HG03439 (cell line): ENCODE measurements at regions not wholly inside any gene's neighbourhood (a gene's known extent, or its start where the extent isn't known, plus 50 kb on each side); places are given as distances from the start of the nearest gene placed in this dataset.
"Not testable (repeated sequence)": the region's sequence is repeated elsewhere in the genome, so short reads cannot be mapped to it uniquely, and the experiment has no call there.

Experiments used
- ATAC-seq: cut with Tn5 transposase; IDR thresholded peaks from one replicate; pipeline ENCODE4 v1.9.1; 2021; ENCODE audit warnings: mild to moderate bottlenecking, moderate library complexity; ENCODE audit not compliant: unreplicated experiment

DNA sequence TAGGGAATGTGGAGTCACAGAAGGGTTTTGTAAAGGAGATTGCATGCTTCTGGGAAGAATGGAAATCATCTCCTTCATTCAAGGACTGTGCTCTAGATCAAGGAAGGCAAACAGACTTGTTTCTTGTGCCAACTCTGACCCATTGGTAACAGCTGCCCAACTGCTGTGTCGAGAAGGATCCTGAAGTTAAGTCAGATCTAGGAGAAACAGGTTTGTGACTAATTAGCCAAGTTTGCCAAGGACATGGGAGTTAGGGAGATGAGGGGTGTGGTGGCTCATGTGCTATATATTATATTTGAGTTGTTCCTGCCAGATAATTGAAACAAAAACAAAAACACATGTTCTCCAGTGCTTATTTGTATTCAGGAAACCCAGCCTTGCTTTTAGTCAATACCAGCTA, 251.2 kb upstream of the USP24 start:
- ATAC-seq: no peak

DNA sequence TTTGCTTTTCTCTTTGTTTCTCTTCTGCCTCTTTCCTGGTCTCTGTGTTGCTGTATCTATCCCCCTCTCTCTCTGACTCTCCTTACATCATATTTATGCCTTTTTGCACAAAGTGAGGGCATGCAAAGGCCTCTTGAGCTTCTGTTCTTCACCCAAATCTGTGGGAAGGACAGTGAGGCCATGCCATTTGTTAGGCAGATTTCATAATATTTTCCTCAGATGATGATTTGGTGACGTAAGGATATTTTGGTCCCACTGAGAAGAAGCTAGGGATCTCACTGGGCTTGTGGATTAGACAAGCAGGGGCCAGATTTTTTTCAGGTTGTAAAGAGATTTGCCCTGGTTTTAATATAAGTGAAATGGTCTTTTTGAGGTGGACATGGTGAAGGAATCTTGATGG, 249.4 kb upstream of the USP24 start:
- ATAC-seq: no peak

DNA sequence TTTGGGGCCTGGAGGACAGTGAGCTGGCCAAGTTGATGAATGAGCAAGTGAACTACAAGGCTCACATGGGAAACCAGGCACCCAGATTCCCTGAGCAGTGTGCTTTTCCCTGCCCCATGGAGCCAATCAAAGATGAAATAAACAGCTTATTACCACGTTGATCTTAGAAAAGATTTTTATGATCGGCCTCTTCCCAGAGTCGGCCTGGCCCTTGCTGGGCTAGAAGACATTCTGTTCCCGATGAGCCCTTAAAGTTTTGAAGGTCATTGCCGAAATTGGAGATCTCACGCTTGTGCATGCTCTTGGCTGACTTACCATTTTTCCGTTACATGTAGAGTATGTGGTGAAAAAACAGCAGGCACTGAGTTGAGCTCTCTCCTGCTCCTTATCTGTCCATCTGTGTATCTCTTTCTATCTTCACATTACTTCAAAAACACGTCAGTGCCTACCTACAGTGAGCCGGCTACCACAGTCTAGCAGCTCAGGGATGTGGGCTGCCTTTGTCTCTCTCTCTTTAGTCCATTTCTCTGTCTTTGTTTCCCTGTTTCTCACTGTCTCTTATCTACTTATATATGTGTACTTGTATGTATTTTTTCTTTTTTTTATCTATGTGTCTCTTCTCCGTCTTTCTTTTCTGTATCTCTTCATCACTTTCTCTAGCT, 248.8 kb upstream of the USP24 start:
- no peak for ATAC-seq

DNA sequence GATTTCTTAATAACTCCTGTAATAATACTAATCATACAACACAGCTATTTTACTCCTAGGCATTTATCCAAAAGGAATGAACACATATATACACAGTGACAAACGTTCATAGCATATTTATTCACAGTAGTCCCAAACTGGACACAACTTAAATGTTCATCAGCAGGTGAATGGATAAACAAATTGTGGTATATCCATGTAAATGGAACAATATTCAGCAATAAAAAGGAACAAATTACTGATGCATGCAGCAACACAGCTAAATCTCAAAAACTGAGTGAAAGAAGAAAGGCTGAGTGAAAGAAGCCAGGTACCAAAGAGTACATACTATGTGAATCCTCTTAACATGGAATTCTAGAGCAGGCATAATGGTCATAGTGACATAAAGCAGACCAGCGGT, 242.7 kb upstream of the USP24 start:
- no peak for ATAC-seq

DNA sequence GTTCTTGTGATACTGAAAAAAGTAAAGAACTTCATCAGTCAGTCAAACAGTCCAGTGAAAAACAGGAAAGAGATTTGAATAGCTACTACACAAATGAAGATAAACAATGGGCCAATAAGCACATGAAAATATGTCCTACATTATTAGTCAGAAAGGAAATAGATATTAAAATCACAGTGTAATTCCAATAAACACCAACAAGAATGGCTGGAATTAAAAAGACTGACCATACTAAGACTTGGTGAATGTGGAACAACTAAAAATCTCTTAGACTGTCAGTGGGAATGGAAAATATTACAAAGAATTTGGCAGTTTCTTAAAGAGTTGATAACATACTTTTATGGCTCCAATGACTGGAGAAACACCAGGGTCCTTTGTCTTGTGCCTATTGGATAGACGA, 241.8 kb upstream of the USP24 start:
- no peak for ATAC-seq

DNA sequence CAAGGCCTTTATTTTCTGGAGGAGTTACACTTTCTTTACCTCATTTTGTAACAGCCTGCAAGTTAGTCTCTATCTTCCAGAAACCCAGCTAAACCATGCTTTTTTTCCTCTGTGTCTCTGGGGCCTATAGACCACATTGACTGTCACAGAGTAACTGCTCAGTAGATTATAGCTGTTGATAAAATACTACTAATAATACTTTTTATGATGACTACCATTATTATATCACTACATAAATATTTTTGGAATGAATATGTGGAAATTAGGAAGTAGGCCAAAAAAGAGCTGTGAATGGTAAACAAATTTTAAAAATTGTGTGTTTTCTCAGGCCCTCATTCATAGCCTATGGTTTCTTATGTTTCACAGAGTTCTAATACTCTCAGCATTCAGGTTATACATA, 233.1 kb upstream of the USP24 start:
- ATAC-seq: no peak

DNA sequence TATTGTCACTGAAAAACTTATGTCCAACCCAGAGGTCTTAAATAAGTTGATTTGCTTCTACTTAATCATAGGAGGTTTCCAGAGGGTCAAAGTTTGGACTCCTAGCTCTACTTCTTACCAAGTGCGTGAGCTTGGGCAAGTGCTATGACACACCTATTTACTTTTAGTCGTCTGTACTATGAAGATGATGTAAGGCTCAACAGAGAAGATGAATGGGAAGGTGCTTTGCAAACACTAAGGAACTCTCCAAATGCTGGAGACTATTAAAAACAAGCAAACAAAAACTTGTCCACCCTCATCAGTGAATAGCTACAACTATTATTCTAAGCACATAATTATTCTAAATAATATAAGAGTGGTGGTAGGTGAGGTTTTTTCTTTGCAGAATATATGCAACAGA, 232.3 kb upstream of the USP24 start:
- ATAC-seq: no peak

DNA sequence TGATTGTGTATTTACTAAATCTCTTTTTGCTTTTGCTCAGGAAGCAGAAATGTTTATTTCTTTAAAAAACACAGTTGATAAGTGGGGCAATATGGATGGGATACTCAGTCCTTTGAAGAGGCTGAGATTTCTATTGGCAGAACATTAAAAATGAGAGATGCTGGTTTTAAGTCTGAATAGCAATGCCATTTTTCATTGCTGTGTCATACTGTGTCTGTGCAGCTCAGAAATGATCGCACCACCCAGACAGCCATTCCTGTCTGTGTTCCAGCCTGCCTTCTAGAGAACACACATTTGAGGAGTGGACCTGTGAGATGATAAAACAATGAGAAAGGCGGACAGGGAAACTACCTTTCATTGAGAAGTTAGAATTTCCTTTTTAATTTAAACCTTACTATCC, 231.2 kb upstream of the USP24 start:
- ATAC-seq: no peak

DNA sequence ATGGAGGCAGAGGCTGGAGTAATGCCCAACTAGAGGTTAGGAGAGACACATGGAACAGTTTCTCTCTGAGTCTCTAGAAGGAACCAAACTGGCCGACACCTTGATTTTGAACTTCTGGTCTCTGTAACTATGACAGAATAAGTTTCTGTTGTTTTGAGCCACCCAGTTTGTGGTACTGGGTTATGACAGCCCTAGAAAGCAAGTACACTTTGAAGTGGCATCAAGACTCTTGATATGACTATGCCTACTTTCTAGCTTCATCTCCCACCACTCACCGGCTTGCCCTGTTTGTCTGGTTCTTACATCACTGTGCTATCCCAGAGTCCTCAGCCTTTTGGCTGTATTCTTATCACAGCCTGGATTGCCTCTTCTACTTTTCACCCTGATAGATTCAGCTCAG, 230.3 kb upstream of the USP24 start:
- ATAC-seq: peak; percentile 67

DNA sequence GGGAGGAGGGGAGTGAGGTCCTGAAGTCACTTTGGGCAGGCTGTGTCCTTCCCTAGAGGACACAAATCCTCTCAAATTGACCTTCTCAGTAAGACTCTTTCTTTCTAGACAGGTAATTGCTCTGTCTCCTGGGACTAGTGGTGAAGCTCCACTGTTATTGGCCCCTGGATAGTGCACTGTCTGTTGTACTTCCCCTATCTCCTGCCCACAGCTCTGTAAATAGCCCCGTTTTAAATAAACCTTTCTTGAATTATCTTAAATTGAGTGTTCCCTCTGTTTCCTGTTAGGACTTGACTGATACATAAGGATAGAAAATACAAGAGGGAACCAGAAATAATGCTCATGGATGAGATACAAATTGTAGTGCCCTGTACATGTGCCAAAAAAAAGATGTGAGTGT, 229.5 kb upstream of the USP24 start:
- no peak for ATAC-seq

DNA sequence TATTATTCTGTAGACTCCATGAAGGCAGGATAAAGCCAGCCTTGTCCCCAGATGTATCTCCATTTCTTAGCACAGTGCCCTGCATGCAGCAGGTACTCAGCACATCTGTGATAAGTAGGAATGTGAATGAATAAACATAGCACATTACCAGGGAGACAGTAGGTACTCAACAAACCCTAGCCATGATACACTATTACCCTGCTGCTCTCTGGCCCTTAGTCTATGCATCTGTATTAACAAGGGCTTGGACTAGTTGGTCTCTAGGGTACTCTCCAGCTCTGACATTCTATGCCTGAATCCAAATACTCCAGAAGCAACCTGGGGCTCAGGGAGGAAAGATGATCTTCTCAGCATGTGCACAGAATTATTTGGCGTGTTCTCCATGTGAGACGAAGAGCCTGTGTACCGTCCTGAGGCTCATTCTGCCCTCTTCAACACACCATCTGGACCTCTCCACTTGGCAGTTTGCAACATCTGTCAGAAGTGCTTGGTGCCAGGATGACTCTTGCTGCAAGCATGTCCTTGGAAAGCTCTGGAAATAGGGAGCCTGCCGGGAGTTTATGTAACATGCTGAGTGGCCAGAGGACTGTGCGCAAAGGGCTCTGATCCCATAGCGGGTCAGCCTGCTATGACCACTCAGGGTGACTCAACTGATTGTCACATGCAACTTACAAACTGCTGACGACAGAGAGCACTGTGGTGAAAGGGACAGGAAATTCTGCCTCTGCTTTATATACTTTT, 228.2 kb upstream of the USP24 start:
- no peak for ATAC-seq

DNA sequence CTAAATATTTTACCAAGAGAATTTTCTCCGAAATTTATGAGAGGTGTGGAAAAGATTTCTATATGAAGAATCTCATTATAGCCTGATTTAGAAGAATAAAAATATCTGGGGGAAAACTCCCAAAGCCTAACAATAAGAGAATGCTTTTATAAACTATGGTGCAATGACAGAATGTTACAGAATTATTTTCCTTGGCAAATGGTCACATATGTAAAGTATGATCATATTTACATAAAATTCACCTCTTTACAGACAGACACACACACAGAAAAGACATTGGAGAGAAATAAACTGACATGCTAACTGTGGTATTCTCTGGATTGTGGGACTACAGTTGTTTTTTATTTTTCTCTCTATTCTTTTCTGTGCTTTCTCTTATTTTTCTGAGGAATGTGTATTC, 226.3 kb upstream of the USP24 start:
- no peak for ATAC-seq

DNA sequence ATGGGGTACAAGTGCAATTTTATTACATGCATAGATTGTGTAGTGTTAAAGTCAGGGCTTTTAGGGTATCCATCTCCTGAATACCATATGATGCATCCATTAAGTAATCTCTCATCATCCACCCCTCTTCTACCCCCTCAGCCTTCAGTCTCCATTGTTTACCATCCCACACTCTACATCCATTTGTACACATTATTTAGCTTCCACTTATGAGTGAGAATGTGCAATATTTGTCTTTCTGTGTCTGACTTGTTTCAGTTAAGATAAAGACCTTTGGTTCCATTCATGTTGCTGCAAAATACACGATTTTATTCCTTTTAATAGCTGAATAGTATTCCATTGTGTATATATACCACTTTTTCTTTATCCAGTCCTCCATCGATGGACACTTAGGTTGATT, 222.5 kb upstream of the USP24 start:
- no peak for ATAC-seq

DNA sequence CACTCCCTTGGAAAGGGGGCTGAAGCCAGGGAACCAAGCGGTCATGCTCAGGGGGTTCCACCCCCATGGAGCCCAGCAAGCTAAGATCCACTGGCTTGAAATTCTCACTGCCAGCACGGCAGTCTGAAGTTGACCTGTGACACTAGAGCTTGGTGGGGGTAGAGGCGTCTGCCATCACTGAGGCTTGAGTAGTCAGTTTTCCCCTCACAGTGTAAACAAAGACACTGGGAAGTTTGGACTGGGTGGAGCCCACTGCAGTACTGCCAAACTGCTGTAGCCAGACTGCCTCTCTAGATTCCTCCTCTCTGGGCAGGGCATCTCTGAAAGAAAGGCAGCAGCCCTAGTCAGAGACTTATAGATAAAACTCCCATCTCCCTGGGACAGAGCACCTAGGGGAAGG, 215.6 kb upstream of the USP24 start:
- not testable (repeated sequence) for ATAC-seq

DNA sequence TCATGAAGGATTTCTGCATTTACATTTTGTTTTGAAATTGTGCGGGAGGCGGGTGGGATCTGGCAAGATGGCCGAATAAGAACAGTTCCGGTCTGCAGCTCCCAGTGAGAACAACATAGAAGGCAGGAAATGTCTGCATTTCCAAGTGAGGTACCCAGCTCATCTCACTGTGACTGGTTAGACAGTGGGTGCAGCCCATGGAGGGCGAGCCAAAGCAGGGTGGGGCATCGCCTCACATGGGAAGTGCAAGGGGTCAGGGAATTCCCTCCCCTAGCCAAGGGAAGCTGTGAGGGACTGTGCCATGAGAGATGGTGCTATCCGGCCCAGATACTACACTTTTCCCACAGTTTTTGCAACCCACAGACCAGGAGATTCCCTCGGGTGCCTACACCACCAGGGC, 215.0 kb upstream of the USP24 start:
- not testable (repeated sequence) for ATAC-seq

DNA sequence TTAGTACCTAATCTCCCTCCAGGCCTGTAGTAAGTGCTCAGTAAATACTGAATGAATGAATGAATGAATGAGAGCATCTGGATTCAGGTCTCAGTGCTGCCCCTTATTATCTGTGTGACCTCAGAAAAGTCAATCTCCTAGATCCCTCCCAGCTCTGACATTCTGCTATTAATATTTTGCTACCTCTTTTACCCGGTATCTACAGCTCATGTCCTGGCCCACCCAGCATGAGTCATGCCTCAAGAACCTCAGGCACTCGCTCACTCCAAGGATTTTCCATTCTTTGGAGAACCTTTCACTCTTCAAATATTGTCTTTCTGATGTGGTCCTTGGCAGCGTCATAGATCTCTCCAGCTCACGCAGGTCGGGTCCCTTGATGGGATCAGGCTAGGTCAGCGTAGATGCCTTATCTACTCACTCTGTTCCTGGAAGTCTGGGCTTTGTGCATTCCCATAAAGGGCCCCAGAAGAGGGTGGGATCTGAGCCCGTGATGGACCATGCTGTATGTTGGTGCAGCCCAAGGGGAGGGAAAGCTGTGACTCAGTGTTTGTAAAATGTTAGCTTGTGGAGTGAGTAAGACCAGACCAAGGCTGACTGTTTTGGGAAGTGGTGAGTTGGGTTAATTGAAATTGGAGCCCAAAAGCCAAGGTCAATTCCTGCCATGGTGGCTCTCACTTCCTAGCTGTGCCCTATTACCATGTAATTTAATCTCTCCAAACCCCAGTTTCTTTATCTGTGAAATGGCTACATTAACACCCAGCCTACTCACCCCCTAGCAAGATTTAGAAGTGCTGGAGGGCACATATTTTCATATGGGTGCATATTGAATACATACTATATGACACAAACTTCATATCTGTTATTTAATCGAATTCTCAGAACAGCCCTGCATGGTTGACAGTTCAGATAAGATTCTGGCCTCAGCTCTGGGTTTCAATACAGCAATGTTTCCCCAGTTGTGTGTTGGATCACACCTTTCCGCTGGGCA, 214.1 kb upstream of the USP24 start:
- ATAC-seq: no peak

DNA sequence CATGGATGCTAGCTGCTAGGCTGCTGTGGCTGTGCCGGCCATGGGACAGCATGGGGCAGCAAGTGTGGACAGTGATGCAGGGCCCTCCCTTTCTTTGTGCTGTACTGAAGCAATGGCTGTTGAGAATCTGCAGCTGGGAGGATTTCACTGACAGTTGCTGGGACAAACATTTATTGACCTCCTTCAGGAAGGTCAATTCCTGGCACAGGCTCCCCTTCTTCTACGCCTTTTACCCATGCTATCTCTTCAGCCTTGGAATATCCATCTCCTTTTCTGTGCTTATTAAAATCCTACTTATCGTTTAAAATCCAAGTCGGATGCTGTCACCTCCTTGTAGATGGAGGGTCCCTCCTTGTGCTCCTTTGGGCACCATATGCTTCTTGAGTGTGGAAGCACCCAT, 213.1 kb upstream of the USP24 start:
- no peak for ATAC-seq

DNA sequence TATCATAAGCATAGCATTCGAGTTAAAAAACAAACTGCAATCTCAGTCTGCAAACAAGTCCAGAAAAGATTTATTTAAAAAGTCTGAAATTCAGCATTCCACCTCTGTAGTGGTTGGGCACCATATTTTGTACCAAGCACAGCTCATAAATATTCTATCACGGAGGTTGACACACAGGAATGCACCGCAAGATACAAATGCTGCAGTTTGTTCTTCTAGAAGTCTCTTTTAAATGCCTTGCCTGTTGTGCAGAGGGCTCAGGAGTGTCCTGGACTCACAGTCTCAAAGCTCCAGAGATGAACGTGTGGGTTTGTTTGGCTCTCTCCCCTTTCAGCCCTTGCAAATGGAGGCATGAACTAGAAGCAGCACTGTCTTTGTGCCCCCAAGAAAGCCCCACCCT, 212.4 kb upstream of the USP24 start:
- no peak for ATAC-seq

DNA sequence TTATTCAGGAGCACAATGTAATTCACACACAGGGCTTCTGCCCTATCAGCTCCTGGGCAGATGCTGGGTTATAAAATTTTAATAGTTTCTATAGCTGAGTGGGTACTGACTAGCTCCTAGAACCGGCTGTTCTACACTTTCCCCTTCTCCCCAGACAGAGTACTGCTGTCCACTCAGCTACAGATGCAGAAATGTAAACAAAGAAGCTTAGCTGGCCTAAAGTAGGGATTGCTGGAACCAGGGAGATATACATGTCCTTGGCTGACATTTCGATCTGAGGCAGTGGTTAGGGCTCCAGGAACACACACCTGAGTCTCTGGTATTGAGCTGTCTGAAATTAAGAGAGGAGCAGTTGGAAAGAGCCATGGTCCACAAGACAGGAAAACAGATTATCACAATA, 211.5 kb upstream of the USP24 start:
- ATAC-seq: no peak

DNA sequence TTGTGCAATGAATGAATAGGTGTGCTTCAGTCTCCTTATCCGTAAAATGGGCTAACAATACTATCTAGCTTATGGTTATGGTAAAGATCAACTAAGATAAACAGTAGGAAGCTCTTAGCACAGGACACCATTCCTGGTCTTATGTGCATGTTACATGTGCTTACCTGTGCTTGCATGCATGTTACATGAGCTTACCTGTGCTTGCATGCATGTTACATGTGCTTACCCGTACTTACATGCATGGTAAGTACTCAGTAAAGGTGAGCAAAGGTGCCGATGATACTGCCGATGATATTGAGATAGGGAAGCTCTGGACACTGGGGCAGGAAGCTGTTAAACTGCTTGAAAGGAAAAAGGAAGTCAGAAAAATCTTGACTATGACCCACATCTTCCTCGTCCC, 211.0 kb upstream of the USP24 start:
- no peak for ATAC-seq

DNA sequence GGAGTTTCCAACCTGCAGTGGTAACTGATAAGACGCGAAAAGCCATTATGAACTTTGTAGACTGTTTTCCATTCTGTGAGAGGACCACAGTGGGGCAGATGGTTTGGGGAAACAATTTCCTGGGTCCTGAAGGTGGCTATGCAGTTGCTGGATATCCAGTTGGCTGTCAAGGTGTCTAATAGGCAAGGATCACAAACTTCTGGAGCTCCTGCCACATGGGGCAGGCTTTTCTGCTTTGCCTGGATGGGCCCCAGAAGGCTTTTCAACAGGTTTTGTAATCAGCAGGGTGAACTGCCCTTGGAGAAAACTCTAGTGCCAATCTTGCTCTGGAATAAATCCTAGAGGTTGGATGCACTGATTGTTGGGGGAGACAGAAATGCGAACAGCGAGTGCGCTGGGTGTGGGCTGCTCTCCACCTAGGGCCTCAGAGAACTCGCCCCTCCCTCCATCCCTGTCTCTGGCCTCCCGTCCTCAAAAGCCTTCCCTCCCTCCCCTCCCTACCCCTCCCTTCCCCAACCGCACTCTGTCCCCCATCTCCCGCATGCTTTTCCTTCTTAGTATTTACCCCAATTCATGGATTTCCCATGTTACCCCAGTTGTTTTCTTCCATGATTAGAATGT, 210.3 kb upstream of the USP24 start:
- ATAC-seq: no peak
